ENCODE measurements at regions not wholly inside any gene's neighbourhood (a gene's known extent, or its start where the extent isn't known, plus 50 kb on each side); places are given as distances from the start of the nearest gene placed in this dataset.

GRCh38 chr2:240358821-240359397 lies 76.6 kb upstream of the GPC1 start:
- no peaks in the 10 kb centered on the region for H3K4me1 ChIP-seq (ENCODE audit: insufficient read depth, low read length)
- H3K9ac ChIP-seq (ENCODE audit: low read depth, low read length): no peak overlapping the region
- peaks cover 3% of the 10 kb centered on the region; the same call in 1 of the 2 replicates for H3K9me3 ChIP-seq (ENCODE audit: control insufficient read depth, insufficient read depth, low read length)
- no peaks in the 10 kb centered on the region for H3K36me3 ChIP-seq (ENCODE audit: insufficient read depth, low read length)

GRCh38 chr2:240359695-240360094 lies 75.8 kb upstream of the GPC1 start:
- Histone ChIP-seq H3K4me1 (ENCODE audit: insufficient read depth, low read length) (no peaks in the 10 kb centered on the region), H3K36me3 (ENCODE audit: insufficient read depth, low read length) (no peaks in the 10 kb centered on the region), H3K9me3 (ENCODE audit: control insufficient read depth, insufficient read depth, low read length) (peaks cover 3% of the 10 kb centered on the region; the same call in 1 of the 2 replicates), H3K9ac (ENCODE audit: low read depth, low read length) (no peak overlapping the region)

GRCh38 chr2:240360645-240361475 lies 74.6 kb upstream of the GPC1 start:
- Histone ChIP-seq H3K36me3 (ENCODE audit: insufficient read depth, low read length) (no peaks in the 10 kb centered on the region), H3K4me1 (ENCODE audit: insufficient read depth, low read length) (no peaks in the 10 kb centered on the region), H3K9me3 (ENCODE audit: control insufficient read depth, insufficient read depth, low read length) (peaks cover 3% of the 10 kb centered on the region; the same call in 1 of the 2 replicates), H3K9ac (ENCODE audit: low read depth, low read length) (no peak overlapping the region)

GRCh38 chr2:240362216-240362755 lies 73.2 kb upstream of the GPC1 start:
- H3K9ac ChIP-seq (ENCODE audit: low read depth, low read length): no peak overlapping the region
- H3K9me3 ChIP-seq (ENCODE audit: control insufficient read depth, insufficient read depth, low read length): peaks cover 3% of the 10 kb centered on the region; the same call in 1 of the 2 replicates
- H3K36me3 ChIP-seq (ENCODE audit: insufficient read depth, low read length): no peaks in the 10 kb centered on the region
- no peaks in the 10 kb centered on the region for H3K4me1 ChIP-seq (ENCODE audit: insufficient read depth, low read length)

DNA sequence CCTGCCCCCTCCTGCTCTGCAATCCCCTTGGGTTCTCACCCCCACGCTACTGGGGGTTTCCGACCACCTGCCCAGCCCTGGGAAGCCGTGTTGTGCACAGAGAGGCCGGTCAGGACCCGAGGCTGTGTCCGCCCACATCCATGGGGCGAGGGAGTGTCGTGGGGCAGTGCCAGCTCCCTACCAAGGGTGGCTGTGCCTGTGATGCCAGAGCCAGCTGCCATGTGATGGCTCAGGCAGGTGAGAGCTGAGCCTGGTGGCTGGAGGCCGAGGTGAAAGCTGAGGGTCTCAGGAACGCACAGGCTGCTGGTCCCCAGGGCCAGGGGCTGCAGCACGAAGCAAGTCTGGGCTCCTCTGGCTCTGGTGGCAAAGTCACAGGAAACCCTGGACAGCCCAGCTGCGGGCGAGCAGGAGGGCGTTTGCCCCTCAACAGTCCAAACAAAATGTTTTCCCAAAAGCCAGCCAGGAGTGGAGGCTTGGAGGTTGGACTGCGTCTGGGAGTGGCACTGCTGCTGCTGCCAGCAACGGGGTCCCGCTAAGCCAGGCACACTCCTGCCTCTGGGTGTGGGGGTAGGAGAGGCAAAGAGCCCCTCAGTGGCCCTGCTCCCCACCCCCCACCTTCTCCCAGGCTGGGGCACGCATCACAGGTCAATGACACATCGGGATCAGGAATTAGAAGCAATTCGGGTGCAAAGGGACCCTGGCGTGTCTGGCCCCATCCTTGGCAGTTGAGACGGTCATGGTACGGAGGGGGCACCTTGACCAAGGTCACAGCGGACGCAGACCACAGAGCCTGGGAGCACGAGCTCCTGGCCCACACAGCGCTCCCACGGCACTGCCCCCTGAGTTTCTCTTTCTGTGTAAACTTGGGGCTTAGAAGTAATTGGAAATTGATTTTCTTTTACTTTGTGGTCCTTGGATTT lies 72.4 kb upstream of the GPC1 start:
- Histone ChIP-seq H3K4me1 (ENCODE audit: insufficient read depth, low read length) (no peaks in the 10 kb centered on the region), H3K9ac (ENCODE audit: low read depth, low read length) (no peak overlapping the region), H3K9me3 (ENCODE audit: control insufficient read depth, insufficient read depth, low read length) (peaks cover 3% of the 10 kb centered on the region; the same call in 1 of the 2 replicates), H3K36me3 (ENCODE audit: insufficient read depth, low read length) (no peaks in the 10 kb centered on the region)

GRCh38 chr2:240363746-240364581 lies 71.5 kb upstream of the GPC1 start:
- H3K36me3 ChIP-seq (ENCODE audit: insufficient read depth, low read length): no peaks in the 10 kb centered on the region
- peaks cover 3% of the 10 kb centered on the region; the same call in 1 of the 2 replicates for H3K9me3 ChIP-seq (ENCODE audit: control insufficient read depth, insufficient read depth, low read length)
- H3K4me1 ChIP-seq (ENCODE audit: insufficient read depth, low read length): no peaks in the 10 kb centered on the region
- H3K9ac ChIP-seq (ENCODE audit: low read depth, low read length): no peak overlapping the region

GRCh38 chr2:240364582-240364960 lies 70.9 kb upstream of the GPC1 start:
- H3K4me1 ChIP-seq (ENCODE audit: insufficient read depth, low read length): peaks cover under 1% of the 10 kb centered on the region; the same call in 1 of the 2 replicates
- peaks cover 3% of the 10 kb centered on the region; the same call in 1 of the 2 replicates for H3K9me3 ChIP-seq (ENCODE audit: control insufficient read depth, insufficient read depth, low read length)
- H3K36me3 ChIP-seq (ENCODE audit: insufficient read depth, low read length): no peaks in the 10 kb centered on the region
- H3K9ac ChIP-seq (ENCODE audit: low read depth, low read length): no peak overlapping the region

- H3K36me3 ChIP-seq (ENCODE audit: insufficient read depth, low read length): no peaks in the 10 kb centered on the region
- no peak overlapping the region for H3K9ac ChIP-seq (ENCODE audit: low read depth, low read length)
- H3K9me3 ChIP-seq (ENCODE audit: control insufficient read depth, insufficient read depth, low read length): no peaks in the 10 kb centered on the region; the same call in 1 of the 2 replicates
- peaks cover 6% of the 10 kb centered on the region; the same call in 1 of the 2 replicates for H3K4me1 ChIP-seq (ENCODE audit: insufficient read depth, low read length)
Measured at GRCh38 chr2:240364961-240365775, 70.3 kb upstream of the GPC1 start.

DNA sequence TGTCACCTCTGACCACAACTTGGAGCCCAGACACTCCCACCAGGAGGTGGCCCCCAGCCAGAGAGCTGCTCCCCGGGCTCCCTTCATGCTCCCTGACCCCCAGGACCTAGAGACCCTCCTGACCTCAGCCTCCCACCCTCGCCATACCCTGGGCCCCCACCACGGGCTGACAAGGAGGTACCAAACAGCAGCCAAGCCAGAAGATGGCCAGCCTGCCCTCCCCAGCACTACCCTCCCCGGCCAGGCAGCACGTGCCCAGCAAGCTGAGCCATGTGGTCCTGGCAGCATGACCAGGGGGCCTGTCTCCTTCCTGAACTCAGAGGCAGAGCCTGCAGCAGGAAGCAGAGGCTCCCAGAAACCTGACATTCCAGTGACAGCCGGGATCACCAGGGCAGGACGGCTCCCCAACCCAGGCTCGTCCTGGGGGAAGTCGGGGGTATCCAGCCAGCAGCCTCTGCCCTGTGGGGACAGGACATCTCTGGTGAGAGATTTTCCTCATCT lies 69.4 kb upstream of the GPC1 start:
- H3K4me1 ChIP-seq (ENCODE audit: insufficient read depth, low read length): peaks cover 8% of the 10 kb centered on the region; the same call in 1 of the 2 replicates
- no peaks in the 10 kb centered on the region for H3K36me3 ChIP-seq (ENCODE audit: insufficient read depth, low read length)
- no peak overlapping the region for H3K9ac ChIP-seq (ENCODE audit: low read depth, low read length)
- no peaks in the 10 kb centered on the region for H3K9me3 ChIP-seq (ENCODE audit: control insufficient read depth, insufficient read depth, low read length)

DNA sequence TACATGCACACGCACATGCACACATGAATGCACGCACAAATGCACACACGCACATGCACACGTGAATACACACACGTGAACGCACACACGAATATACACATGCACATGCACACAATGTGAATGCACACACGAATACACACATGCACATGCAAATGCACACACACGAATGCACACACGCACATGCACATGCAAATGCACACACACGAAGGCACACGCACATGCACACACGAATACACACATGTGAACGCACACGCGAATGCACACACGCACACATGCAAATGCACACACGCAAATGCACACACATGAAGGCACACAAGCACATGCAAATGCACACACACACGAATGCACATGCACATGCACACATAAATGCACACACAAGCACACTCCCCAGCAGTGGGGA lies 68.6 kb upstream of the GPC1 start:
- Histone ChIP-seq H3K9me3 (ENCODE audit: control insufficient read depth, insufficient read depth, low read length) (no peaks in the 10 kb centered on the region), H3K9ac (ENCODE audit: low read depth, low read length) (no peak overlapping the region), H3K4me1 (ENCODE audit: insufficient read depth, low read length) (peaks cover 8% of the 10 kb centered on the region; the same call in 1 of the 2 replicates)

DNA sequence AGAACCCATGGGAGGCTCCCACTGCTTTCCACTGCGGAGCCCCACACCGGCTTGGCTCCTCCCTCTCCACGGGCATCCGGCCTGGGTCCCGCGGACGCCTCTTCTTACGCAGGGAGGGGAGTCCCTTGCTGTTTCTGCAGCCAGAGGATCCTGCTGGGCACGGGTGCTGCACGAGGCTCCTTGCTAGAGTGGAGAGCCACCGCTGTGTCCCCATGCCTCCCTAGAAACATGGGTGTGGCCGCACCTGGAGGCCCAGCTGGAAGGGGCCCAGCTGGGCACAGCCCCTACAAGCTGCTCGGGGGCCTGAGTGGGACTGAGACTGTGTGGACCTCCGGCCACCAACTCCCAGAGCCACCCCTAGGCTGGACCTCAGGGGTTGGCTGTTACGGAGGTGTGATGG lies 67.7 kb upstream of the GPC1 start:
- H3K36me3 ChIP-seq (ENCODE audit: insufficient read depth, low read length): no peaks in the 10 kb centered on the region
- H3K9me3 ChIP-seq (ENCODE audit: control insufficient read depth, insufficient read depth, low read length): no peaks in the 10 kb centered on the region
- no peak overlapping the region for H3K9ac ChIP-seq (ENCODE audit: low read depth, low read length)
- peaks cover 8% of the 10 kb centered on the region; the same call in 1 of the 2 replicates for H3K4me1 ChIP-seq (ENCODE audit: insufficient read depth, low read length)

More for the DNA sequence above, 68.6 kb upstream of the GPC1 start:
- no peaks in the 10 kb centered on the region for H3K36me3 ChIP-seq (ENCODE audit: insufficient read depth, low read length)

GRCh38 chr2:240368781-240369331 lies 66.6 kb upstream of the GPC1 start:
- peaks cover 8% of the 10 kb centered on the region; the same call in 1 of the 2 replicates for H3K4me1 ChIP-seq (ENCODE audit: insufficient read depth, low read length)
- no peak overlapping the region for H3K9ac ChIP-seq (ENCODE audit: low read depth, low read length)
- H3K36me3 ChIP-seq (ENCODE audit: insufficient read depth, low read length): no peaks in the 10 kb centered on the region
- H3K9me3 ChIP-seq (ENCODE audit: control insufficient read depth, insufficient read depth, low read length): no peaks in the 10 kb centered on the region

Measured in ES-I3 (cell line).